H1 (cell line): ENCODE measurements at regions not wholly inside any gene's neighbourhood (a gene's known extent, or its start where the extent isn't known, plus 50 kb on each side); places are given as distances from the start of the nearest gene placed in this dataset.

Experiments used
- CTCF ChIP-seq, 3 experiments: IDR thresholded peaks; 1 replicate in 2 of 3; 2 replicates in 1 of 3; pipeline versions ENCODE4 v1.5.1 to v1.6.1; 2011; ENCODE audit warnings: low read length in 3 of 3, mild to moderate bottlenecking in 3 of 3, inconsistent platforms in 2 of 3, low read depth in 1 of 3, moderate library complexity in 1 of 3; ENCODE audit not compliant: insufficient read depth in 1 of 3; ENCODE audit errors: control extremely low read depth in 1 of 3
- EGR1 ChIP-seq: IDR thresholded peaks from 2 replicates; pipeline ENCODE4 v1.6.1; 2011; ENCODE audit warnings: low read depth, low read length, borderline replicate concordance
- EP300 ChIP-seq, 2 experiments: IDR thresholded peaks; 1 replicate in 1 of 2; 2 replicates in 1 of 2; pipeline ENCODE4 v1.6.1; 2011 to 2012; ENCODE audit warnings: low read depth in 2 of 2, low read length in 2 of 2, mild to moderate bottlenecking in 2 of 2, borderline replicate concordance in 1 of 2, inconsistent platforms in 1 of 2, moderate library complexity in 1 of 2
- EZH2 ChIP-seq: fragments of 200-600 bp; sonication (generic); IDR thresholded peaks from 2 replicates; pipeline ENCODE4 v1.7.1; 2012; ENCODE audit warnings: low read depth, mild to moderate bottlenecking, moderate library complexity, low read length, inconsistent platforms; ENCODE audit not compliant: severe bottlenecking
- HDAC6 ChIP-seq: IDR thresholded peaks from one replicate; pipeline ENCODE4 v1.7.1; 2012; ENCODE audit warnings: low read depth, mild to moderate bottlenecking, inconsistent platforms, low read length, moderate library complexity
- JUN ChIP-seq: IDR thresholded peaks from 2 replicates; pipeline ENCODE4 v1.6.1; 2011; ENCODE audit warnings: low read depth, mild to moderate bottlenecking, improper control_type of control experiment, low read length
- JUND ChIP-seq: IDR thresholded peaks from 2 replicates; pipeline ENCODE4 v1.6.1; 2011; ENCODE audit warnings: mild to moderate bottlenecking, improper control_type of control experiment, low read length
- MAX ChIP-seq: IDR thresholded peaks from 2 replicates; pipeline ENCODE4 v1.6.1; 2012; ENCODE audit warnings: inconsistent platforms
- PHF8 ChIP-seq: fragments of 200-600 bp; sonication (generic); conservative IDR thresholded peaks from 2 replicates; pipeline ENCODE4 v1.7.1; 2012; ENCODE audit warnings: low read depth, mild to moderate bottlenecking, inconsistent platforms, low read length, moderate library complexity
- POLR2A ChIP-seq, 2 experiments: IDR thresholded peaks; 1 replicate in 1 of 2; 2 replicates in 1 of 2; pipeline ENCODE4 v1.6.1; 2011; ENCODE audit warnings: low read depth in 2 of 2, low read length in 2 of 2, mild to moderate bottlenecking in 2 of 2; ENCODE audit errors: control extremely low read depth in 1 of 2
- SIN3A ChIP-seq, 2 experiments: IDR thresholded peaks in 1 of 2; conservative IDR thresholded peaks in 1 of 2; 2 replicates each; pipeline ENCODE4 v1.6.1; 2011 to 2012; ENCODE audit warnings: low read length in 2 of 2, improper control_type of control experiment in 1 of 2, low read depth in 1 of 2, mild to moderate bottlenecking in 1 of 2
- USF2 ChIP-seq: IDR thresholded peaks from 2 replicates; pipeline ENCODE4 v1.6.1; 2011; ENCODE audit warnings: low read length, improper control_type of control experiment
- YY1 ChIP-seq: IDR thresholded peaks from 2 replicates; pipeline ENCODE4 v1.6.1; 2011; ENCODE audit warnings: low read depth, mild to moderate bottlenecking, low read length

- TF ChIP-seq YY1 = no peak
- no peak for TF ChIP-seq JUN
- no peak for TF ChIP-seq CTCF (IDR thresholded peaks at IDR 0.05; ENCODE audit: control extremely low read depth in 1 of 3, insufficient read depth in 1 of 3, low read depth in 1 of 3, low read length in 3 of 3)
- no peak for TF ChIP-seq HDAC6
- TF ChIP-seq USF2 = no peak
- TF ChIP-seq EP300 (IDR thresholded peaks at IDR 0.05; ENCODE audit: borderline replicate concordance in 1 of 2, low read depth in 2 of 2, low read length in 2 of 2) = no peak
- no peak for TF ChIP-seq EGR1
- no peak for TF ChIP-seq SIN3A (conservative IDR thresholded peaks at IDR 0.05 in 1 of 2, IDR thresholded peaks at IDR 0.05 in 1 of 2; ENCODE audit: low read depth in 1 of 2, low read length in 2 of 2)
- no peak for TF ChIP-seq POLR2A (IDR thresholded peaks at IDR 0.05; ENCODE audit: control extremely low read depth in 1 of 2, low read depth in 2 of 2, low read length in 2 of 2)
- TF ChIP-seq EZH2 = no peak
- TF ChIP-seq JUND = no peak
- TF ChIP-seq PHF8 = no peak
- peak; percentile 44; the same call in 1 of the 2 replicates for TF ChIP-seq MAX
These were observed 63.0 kb upstream of the CCSER1 start for GRCh38 chr4:90064196-90064595.
